ENCODE measurements at regions not wholly inside any gene's neighbourhood (a gene's known extent, or its start where the extent isn't known, plus 50 kb on each side); places are given as distances from the start of the nearest gene placed in this dataset.

- no peak overlapping the region for H3K4me3 ChIP-seq (ENCODE audit: low read length)
- TF ChIP-seq CTCF (IDR thresholded peaks at IDR 0.05; ENCODE audit: insufficient read depth, low read depth, low read length, missing control alignments), result no peak
- DNase-seq (ENCODE audit: low read depth), result no peak
These were observed 2275.5 kb downstream of the TP53TG3F start for GRCh38 chr16:35734728-35735402.

- no peak for DNase-seq (ENCODE audit: low read depth)
- no peak for TF ChIP-seq CTCF (IDR thresholded peaks at IDR 0.05; ENCODE audit: insufficient read depth, low read depth, low read length, missing control alignments)
- H3K4me3 ChIP-seq (ENCODE audit: low read length), result no peak overlapping the region
These were observed 2276.2 kb downstream of the TP53TG3F start for GRCh38 chr16:35735403-35736251.

DNA sequence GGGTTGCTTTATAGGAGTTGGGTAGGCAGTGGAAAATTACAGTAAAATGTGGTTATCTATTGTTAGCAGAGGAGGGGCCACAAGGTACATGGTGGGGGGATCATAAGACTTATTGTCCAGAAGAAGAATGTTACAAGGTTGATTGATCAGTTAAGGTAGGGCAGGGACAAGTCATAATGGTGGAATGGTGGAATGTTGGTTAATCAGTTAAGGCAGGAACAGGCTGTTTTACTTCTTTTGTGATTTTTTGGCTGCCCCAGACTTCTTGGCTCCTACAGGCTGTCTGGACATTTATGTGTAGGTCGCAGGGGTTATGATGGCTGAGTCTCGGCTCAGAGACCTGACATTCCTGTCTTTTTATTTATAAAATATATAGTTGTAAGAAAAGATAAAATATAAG is 2277.1 kb downstream of the TP53TG3F start:
- no peak overlapping the region for H3K4me3 ChIP-seq (ENCODE audit: low read length)

DNA sequence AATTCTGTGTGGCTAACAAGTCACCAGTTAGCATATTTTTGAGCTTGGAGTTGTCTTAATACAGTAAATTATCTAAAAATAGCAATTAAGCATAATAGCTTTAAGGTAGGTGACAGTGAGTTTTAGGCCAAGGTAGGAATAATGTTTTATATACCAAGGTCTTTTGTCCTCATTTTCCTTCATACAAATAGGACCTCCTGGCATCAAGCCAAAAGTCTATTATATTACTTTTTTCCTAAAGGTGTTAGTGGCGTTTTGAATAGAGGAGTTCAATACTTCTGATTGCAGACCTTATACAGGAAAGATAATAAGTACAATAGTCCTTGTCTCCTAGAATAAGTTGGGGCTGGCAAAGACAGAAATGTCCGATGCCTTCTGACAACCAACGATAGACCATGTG is 2277.7 kb downstream of the TP53TG3F start:
- no peak for TF ChIP-seq CTCF (IDR thresholded peaks at IDR 0.05; ENCODE audit: insufficient read depth, low read depth, low read length, missing control alignments)
- no peak for DNase-seq (ENCODE audit: low read depth)
- no peak overlapping the region for H3K4me3 ChIP-seq (ENCODE audit: low read length)

More for the DNA sequence above, 2277.1 kb downstream of the TP53TG3F start:
- no peak for TF ChIP-seq CTCF (IDR thresholded peaks at IDR 0.05; ENCODE audit: insufficient read depth, low read depth, low read length, missing control alignments)
- DNase-seq (ENCODE audit: low read depth), result no peak

DNA sequence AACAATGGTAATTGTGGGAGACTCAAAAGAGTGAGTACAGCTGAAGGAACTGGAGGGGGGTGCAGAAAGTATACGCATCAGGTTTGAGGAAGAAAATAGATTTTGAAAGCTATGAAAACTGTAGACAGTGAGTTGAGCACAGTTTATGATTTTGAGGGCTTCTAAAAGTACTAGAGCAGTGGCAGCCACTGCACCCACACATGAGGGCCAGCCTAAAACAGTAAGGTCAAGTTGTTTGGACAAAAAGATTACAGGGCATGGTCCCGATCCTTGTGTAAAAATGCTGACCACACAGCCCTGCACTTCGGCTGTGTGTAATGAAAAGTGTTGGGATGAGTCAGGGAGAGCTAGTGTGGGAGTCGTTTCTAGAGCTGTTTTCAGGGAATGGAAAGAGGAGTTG is 2282.1 kb downstream of the TP53TG3F start:
- no peak overlapping the region for H3K4me3 ChIP-seq (ENCODE audit: low read length)
- no peak for DNase-seq (ENCODE audit: low read depth)
- no peak for TF ChIP-seq CTCF (IDR thresholded peaks at IDR 0.05; ENCODE audit: insufficient read depth, low read depth, low read length, missing control alignments)

- TF ChIP-seq CTCF (IDR thresholded peaks at IDR 0.05; ENCODE audit: insufficient read depth, low read depth, low read length, missing control alignments), result no peak
- no peak overlapping the region for H3K4me3 ChIP-seq (ENCODE audit: low read length)
- no peak for DNase-seq (ENCODE audit: low read depth)
These were observed 2283.8 kb downstream of the TP53TG3F start for GRCh38 chr16:35743101-35743692.
